ENCODE measurements at regions not wholly inside any gene's neighbourhood (a gene's known extent, or its start where the extent isn't known, plus 50 kb on each side); places are given as distances from the start of the nearest gene placed in this dataset.
"Not testable (repeated sequence)": the region's sequence is repeated elsewhere in the genome, so short reads cannot be mapped to it uniquely, and the experiment has no call there.

DNA sequence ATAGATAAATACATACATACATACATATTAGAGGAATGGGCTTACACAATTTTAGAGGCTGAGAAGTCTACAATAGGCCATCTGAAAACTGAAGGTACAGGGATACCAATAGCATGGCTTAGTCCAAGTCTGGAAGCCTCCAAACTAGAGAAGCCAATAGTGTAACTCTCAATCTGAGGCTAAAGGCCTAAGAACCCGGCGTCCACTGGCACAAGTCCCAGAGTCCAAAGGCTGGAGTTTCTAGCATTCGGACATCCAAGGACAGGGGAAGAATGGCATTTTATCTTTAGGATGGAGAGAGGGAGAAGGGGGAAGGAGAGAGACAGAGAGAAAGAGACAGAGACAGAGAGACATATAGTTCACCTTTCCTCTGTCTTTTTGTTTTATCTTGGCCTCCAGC lies 63.7 kb upstream of the SYT4 start:
- no peak for DNase-seq (ENCODE audit: low read depth)
- H3K4me3 ChIP-seq (ENCODE audit: low read depth, low read length), result no peak overlapping the region
- TF ChIP-seq, protein P1, sequence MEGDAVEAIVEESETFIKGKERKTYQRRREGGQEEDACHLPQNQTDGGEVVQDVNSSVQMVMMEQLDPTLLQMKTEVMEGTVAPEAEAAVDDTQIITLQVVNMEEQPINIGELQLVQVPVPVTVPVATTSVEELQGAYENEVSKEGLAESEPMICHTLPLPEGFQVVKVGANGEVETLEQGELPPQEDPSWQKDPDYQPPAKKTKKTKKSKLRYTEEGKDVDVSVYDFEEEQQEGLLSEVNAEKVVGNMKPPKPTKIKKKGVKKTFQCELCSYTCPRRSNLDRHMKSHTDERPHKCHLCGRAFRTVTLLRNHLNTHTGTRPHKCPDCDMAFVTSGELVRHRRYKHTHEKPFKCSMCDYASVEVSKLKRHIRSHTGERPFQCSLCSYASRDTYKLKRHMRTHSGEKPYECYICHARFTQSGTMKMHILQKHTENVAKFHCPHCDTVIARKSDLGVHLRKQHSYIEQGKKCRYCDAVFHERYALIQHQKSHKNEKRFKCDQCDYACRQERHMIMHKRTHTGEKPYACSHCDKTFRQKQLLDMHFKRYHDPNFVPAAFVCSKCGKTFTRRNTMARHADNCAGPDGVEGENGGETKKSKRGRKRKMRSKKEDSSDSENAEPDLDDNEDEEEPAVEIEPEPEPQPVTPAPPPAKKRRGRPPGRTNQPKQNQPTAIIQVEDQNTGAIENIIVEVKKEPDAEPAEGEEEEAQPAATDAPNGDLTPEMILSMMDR (IDR thresholded peaks at IDR 0.05; ENCODE audit: insufficient read depth, low read length), result no peak

DNA sequence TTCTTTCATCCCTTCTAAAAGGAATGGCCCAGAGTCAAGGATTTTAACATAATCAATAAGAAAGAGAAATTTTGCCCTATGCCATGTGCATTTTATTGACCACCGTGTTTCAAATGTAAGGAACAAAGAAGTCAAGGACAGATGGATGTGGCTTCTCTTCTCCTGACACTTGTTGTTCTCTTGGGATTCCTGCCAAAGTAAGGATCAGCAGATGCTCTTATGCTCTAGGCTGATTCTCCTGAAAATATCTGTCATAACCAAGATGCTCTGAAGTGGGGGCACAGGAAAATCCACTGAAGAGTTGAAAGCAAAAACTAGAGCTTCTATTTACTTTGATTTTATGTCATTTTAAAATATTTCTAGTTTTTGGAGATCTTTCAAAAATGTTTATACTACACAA lies 72.9 kb upstream of the SYT4 start:
- TF ChIP-seq, protein P1 (IDR thresholded peaks at IDR 0.05; ENCODE audit: insufficient read depth, low read length), result no peak
- no peak for DNase-seq (ENCODE audit: low read depth)
- no peak overlapping the region for H3K4me3 ChIP-seq (ENCODE audit: low read depth, low read length)

DNA sequence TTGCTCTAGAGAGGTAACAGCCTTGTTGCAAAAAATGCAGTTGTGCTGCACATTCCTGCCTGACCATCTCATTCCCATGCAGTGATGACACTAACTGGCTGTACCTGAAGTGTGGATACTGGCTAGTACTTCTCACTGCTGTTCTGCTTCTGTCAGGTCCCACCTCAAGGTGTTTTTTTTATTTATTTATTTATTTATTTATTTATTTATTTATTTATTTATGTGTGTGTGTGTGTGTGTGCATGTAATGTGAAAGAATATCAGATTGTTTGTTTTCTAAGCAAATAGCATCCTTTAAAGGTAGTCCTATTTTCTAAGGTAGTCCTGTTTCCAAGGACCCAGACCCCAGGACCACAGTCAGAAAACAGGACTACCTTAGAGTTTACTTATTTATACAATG lies 87.2 kb upstream of the SYT4 start:
- H3K4me3 ChIP-seq (ENCODE audit: low read depth, low read length), result no peak overlapping the region
- TF ChIP-seq, protein P1 (IDR thresholded peaks at IDR 0.05; ENCODE audit: insufficient read depth, low read length), result no peak
- DNase-seq (ENCODE audit: low read depth), result no peak

DNA sequence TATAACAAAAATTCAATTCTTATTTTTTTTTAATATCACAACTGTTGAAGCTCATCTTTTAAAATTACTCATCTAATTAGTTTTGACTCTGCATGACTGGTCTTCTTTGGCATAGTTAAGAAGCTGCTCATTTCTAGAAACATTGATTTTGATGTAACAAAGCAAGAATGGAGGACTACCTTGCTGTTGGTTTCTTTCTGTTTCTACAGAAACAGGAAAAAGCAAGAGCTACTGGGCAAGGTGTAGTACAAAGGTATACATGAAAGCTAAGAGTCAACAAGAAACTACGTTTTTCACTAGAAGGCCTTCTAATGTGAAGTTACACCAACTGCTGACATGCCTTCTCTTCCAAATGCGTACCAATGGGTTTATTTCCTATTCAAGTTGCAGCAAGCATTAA lies 90.6 kb upstream of the SYT4 start:
- no peak overlapping the region for H3K4me3 ChIP-seq (ENCODE audit: low read depth, low read length)
- no peak for DNase-seq (ENCODE audit: low read depth)
- TF ChIP-seq, protein P1 (IDR thresholded peaks at IDR 0.05; ENCODE audit: insufficient read depth, low read length), result no peak

DNA sequence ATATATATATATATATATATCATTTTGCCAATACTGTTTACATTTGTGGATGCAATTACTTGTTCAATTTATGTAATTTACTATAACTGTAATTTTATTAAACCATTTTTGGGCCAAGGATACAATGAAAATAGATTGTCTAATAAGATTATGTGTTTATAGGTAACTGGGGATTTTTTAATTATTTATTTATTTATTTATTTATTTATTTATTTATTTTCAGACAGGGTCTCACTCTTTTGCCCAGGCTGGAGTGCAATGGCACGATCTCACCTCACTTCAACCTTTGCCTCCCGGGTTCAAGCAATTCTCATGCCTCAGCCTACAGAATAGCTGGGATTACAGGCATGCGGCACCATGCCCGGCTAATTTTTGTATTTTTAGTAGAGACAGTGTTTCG lies 92.0 kb upstream of the SYT4 start:
- H3K4me3 ChIP-seq (ENCODE audit: low read depth, low read length), result not testable (repeated sequence)

DNA sequence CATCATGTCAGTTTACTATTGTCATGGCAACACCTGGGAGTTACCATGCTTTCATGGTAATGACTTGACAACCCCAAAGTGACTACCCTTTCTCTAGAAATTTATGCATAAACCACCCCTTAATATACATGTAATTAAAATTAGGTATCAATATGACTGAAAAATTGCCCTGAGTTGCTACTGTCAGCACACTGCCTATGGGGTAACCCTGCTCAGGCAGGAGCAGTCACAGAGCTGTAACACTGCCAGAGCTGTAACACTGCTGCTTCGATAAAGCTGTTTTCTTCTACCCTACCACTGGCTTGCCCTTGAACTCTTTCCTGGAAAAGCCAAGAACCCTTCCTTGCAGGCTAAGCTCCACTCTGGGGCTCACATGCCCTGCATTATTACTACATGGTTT lies 95.5 kb upstream of the SYT4 start:
- TF ChIP-seq, protein P1 (IDR thresholded peaks at IDR 0.05; ENCODE audit: insufficient read depth, low read length), result no peak
- no peak for DNase-seq (ENCODE audit: low read depth)
- H3K4me3 ChIP-seq (ENCODE audit: low read depth, low read length), result no peak overlapping the region

More for the DNA sequence above, 92.0 kb upstream of the SYT4 start:
- not testable (repeated sequence) for DNase-seq (ENCODE audit: low read depth)

DNA sequence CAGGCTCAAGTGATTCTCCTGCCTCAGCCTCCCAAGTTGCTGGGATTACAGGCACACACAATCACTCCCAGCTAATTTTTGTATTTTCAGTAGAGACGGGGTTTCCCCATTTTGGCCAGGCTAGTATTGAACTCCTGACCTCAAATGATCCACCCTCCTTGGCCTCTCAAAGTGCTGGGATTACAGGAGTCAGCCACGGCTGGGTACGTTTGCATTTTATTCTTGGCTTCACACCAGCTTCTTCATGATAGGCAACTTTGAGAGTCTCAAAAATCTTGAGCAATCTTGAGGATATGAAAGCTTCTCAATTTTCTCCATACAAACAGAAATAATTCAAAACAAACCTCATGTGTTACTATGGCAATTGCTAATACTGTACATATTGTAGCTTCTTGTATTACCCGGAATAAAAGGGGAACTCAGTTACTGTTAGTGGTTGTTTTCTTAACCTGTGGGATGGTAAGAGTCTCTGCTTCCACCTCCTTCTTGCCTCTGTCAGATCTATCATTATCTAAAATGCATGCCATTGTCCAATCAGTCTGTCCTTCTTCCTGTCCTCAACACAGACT lies 102.9 kb upstream of the SYT4 start:
- TF ChIP-seq, protein P1 (IDR thresholded peaks at IDR 0.05; ENCODE audit: insufficient read depth, low read length), result no peak
- no peak for DNase-seq (ENCODE audit: low read depth)
- no peak overlapping the region for H3K4me3 ChIP-seq (ENCODE audit: low read depth, low read length)

Data from fibroblast of the aortic adventitia (primary cell).